Uterus (tissue), 2 donors: ENCODE measurements at regions not wholly inside any gene's neighbourhood (a gene's known extent, or its start where the extent isn't known, plus 50 kb on each side); places are given as distances from the start of the nearest gene placed in this dataset.
"Not testable (repeated sequence)": the region's sequence is repeated elsewhere in the genome, so short reads cannot be mapped to it uniquely, and the experiment has no call there.

Experiments
- POLR2A ChIP-seq, 2 donors: fragments of 450-650 bp; IDR thresholded peaks; one replicate each; pipeline ENCODE4 v1.6.1; 2016; ENCODE audit warnings: antibody characterized with exemption in 2 of 2, mild to moderate bottlenecking in 1 of 2, moderate library complexity in 1 of 2
- TF ChIP-seq, protein P1 (sequence below), 4 experiments: fragments of 200-600 bp in 2 of 4; fragments of 450-650 bp in 2 of 4; sonication (generic) in 2 of 4; IDR thresholded peaks; one replicate each; pipeline ENCODE4 v1.5.1; 2016 to 2019; ENCODE audit warnings: antibody characterized with exemption in 4 of 4, mild to moderate bottlenecking in 2 of 4, moderate library complexity in 1 of 4

DNA sequence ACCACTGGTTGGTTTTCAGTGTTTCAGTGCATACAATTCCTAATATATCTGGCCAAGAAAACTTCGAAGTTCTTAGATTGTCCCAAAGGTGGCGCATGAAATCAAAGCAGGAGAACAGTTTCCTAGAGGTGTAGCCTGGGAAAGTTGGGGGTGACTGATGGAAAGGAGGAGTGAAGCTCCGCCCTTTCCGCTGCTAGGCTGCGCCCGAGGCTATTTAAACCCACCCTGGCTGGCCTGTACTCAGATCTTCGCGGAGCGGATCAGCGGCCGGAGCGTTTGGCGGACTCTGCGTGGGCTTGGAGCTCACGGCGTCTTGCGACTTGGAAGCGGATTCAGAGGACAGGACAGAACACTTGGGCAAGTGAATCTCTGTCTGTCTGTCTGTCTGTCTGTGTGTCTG lies 328.7 kb downstream of the CWH43 start:
- TF ChIP-seq, protein P1, sequence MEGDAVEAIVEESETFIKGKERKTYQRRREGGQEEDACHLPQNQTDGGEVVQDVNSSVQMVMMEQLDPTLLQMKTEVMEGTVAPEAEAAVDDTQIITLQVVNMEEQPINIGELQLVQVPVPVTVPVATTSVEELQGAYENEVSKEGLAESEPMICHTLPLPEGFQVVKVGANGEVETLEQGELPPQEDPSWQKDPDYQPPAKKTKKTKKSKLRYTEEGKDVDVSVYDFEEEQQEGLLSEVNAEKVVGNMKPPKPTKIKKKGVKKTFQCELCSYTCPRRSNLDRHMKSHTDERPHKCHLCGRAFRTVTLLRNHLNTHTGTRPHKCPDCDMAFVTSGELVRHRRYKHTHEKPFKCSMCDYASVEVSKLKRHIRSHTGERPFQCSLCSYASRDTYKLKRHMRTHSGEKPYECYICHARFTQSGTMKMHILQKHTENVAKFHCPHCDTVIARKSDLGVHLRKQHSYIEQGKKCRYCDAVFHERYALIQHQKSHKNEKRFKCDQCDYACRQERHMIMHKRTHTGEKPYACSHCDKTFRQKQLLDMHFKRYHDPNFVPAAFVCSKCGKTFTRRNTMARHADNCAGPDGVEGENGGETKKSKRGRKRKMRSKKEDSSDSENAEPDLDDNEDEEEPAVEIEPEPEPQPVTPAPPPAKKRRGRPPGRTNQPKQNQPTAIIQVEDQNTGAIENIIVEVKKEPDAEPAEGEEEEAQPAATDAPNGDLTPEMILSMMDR (IDR thresholded peaks at IDR 0.05): not testable (repeated sequence)
- not testable (repeated sequence) for TF ChIP-seq POLR2A (IDR thresholded peaks at IDR 0.05)
